ENCODE measurements at regions not wholly inside any gene's neighbourhood (a gene's known extent, or its start where the extent isn't known, plus 50 kb on each side); places are given as distances from the start of the nearest gene placed in this dataset.

GRCh38 chr2:42864641-42865280 lies 72.4 kb upstream of the HAAO start:
- no peak for DNase-seq

- DNase-seq: no peak
These were observed 71.8 kb upstream of the HAAO start for GRCh38 chr2:42864222-42864621.

DNA sequence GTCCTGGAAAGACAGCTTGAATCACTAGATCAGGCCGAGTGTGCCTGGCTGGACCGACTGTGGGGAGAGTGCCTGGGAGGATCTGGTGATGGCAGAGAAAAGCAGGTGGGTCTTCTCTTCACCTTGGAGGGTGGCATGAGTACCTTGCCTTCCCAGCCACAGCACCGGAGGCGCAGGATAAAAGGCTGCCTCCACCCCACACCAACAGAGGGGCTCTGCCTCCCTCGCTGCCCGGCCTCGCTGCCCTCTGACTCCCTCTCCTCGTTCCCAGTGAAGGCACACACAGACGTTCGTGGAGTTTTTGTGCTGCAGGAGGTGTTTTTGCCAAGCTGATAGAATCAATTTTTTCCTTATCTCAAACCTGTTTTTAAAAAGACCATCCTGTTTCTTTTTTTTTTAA lies 71.4 kb upstream of the HAAO start:
- no peak for DNase-seq

DNA sequence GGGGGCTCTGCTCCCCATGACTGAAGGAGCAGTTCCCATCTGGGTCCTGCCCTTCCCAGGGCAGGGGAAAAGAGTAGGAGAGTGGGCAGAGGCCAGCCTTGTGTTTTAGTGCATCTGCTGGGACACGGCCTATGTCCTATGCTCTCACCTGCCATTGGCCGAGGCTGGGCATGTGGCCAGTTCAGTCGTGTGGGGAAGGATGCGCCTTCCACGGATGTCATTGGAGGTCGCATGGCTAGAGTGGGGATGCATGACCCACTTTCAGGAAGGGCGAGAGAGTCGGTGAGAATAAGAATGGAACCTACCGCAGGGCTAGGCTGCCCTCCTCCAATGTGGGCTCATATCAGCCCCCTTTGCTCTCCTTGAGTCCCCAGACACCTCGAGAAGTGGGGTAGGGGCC lies 70.9 kb upstream of the HAAO start:
- no peak for DNase-seq

- no peak for DNase-seq
These were observed 70.3 kb upstream of the HAAO start for GRCh38 chr2:42862669-42863185.

DNA sequence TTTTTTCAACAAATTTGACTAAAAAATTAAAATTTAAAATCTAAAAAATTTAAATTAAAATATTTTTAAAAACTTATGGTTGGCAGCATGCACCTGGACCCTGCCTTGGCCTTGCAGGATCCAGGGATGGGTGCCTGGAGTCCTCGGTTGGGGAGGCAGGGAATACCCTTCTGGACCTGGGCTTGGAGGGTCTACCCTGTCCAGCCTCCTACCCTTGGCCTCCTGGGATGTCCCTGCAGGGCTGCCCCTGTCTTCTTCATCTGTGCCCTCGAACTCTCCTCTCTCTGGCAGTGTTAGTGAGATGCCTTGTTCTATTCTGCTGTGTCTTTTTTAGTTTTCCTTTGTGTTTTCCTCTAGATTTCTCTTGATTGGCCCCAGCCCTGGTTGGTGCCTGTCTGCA lies 68.9 kb upstream of the HAAO start:
- no peak for DNase-seq

- no peak for DNase-seq
These were observed 68.1 kb upstream of the HAAO start for GRCh38 chr2:42860319-42861094.

DNA sequence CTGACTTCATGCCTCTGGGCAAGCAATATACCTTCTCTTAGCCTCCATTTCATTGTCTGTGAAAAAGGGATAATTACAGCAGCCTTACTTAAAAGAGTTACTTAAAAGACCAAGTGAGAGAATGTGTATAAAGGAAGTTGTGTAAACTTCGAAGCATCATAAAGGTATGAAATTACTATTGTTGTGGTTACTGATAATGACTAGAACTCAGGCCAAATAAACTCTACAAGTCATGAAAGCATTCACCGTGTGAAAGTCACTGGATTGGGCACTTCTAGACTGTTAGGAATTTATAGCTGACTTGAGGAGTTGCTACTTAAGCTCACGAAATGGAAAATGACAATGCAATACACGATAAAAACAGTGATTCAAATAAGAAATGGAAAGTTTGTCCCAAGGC lies 67.4 kb upstream of the HAAO start:
- DNase-seq: no peak

DNA sequence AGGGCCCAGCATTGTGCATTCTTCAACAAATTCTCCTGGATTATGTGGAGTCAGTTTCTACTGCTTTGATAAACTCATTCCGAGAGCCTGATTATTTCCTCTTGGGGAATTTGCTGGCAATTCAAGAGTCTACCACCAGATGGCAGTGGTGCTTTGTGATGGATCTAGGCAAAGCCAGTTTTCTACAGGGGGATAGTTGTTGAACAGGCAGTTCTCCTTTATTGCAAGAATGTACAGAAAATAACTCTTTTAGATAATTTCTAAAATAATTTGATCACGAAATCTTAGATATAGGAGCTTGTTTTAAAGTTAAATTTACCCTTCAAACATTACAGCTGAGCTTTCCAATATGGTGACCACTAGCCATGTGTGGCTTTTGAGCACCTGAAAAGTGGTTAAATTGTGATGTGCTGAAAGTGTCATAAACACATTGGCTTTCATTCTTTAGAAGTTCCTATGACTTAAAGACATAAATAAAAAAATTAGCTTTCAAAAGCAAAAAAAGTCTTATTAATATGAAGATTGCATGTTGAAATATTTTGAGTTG lies 66.7 kb upstream of the HAAO start:
- peak; percentile 57 for DNase-seq

DNA sequence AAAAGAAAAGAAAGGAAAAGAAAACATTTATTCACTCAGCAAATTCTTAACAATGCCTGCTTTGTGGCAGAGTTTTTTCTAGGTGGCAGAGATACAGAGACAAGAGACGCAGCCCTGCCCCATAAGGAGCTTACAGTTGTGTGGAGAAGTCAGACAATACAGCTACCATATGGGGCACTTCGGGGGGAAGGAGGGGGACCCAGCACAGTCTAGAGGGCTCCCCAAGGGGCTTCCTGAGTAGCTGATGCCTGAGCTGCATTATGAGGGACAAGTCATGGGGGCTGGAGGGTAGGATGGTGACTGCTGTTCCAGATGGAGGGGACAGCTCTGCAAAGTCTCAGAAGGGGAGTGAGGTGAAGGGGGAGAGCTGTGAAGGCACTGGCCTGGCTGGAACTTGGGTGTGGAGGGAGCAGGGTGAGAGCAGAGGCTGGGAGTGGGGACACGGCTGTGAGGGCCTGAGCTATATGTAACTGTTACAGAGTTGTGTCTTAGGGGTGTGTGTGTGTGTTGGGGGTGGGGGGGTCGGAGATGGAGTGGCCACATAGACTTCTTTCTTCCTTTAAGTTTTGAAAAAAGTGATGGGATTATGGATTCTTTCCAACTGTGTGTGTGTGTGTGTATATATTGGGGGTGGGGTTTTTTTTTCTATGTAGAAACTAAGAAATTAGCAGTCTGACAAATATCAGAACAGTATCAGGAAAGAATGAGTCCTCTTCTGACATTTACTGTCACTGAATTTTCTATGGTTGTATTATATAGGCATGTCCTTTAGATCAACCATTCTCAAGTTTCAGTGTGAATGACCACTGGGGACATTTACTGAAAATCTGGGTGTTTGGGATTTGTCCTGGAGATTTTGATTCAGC lies 66.0 kb upstream of the HAAO start:
- no peak for DNase-seq

DNA sequence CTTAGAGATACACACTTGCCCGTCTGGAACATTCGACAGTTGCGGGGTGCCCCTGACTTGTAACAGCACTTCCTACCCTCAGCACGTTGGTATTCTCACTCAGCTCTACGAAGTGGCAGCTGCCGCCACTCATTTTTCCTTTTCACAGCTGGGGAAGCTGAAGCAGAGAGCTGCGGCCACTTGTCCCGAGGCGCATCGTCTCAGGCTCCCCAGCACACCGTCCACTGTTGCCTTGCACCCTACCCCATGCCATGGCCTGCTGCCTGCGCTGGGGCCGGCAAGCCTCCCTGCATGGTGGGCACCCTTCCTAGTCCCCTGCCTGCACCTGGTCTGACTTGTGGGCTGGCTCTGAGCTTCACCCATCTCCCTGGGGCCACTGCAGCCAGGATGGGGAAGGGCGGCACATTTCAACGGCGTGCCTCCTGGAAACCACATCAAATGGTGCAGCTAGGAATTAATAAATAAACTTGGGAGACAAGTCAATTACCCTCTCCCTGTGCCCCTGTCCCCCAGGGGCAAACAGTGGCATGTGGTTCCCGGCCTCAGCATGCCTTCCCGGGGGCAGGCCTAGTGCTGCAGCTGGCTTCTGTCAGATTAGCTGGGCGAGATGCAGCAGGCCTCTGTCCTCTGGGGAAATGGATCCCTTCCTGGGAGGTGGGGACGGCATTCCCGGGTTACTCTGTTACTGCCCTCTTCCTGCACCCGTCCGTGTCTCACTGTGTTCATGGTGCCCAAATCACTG lies 64.7 kb upstream of the HAAO start:
- DNase-seq: no peak

DNA sequence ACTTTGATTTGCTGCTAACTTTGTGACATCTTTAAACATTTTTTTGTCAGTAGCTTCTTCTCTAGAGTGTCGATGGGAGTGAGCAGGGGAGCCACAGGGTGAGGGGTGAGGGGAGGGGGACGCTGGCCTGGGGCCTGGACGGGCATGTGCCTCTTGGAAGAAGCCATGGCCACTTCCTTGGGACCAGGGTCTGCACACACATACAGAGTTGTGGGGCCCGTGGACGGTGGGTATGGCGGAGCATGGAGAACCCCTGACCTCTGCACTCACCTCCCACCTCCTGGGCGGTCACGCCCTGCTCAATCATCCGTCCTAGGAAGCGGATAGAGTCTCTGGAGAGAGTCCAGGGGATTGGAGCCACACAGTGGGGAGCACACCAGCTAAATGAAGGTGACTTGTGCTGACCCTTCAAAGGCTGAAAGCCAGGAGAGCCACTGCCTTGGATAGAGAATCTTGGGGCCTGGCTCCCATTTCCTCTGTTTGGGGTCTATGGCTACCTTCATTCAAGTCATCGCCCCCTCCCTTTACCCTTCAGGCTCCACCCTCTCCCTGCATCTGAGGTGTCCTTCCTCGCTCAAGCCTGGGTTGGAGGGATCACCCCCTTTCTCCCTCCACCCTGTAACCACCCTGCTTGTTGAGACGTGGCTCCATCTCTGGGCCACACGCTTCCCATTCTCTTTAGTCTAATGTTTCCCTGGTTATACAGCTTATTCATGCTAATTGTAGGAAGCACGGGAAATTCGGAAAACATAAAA lies 63.9 kb upstream of the HAAO start:
- no peak for DNase-seq

- DNase-seq: no peak
These were observed 63.0 kb upstream of the HAAO start for GRCh38 chr2:42855221-42855970.

- no peak for DNase-seq
These were observed 61.9 kb upstream of the HAAO start for GRCh38 chr2:42854207-42854818.

DNA sequence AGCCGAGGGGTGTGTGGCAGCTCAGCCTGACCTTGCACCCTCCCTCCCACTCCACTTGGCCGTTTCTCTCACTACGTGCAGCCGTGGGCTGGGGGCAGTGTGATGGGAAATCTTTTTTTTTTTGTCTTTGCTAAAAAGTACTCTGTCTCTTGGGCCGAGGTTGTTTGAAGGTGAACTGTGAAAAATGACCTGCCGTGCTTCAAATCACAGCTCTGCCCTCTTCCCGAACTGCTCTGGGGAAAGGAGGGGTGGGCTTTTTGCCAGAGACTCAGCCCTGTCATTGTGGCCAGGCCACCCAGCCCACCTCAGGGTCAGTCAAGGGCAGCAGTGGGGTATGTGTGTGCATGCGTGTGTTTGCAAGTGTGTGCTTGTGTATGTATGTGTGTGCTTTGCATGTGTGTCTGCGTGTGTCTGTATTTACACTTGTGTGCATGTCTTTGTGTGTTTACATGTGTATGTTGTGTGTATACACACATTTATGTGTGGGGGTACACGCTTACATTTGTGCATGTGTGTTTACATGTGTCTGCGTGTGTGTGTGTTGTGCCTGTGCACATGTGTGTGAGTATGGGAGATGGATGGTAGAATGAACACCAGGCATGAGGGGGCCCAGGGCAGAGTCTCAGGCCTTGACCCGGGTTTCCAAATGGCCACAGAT lies 61.3 kb upstream of the HAAO start:
- no peak for DNase-seq

- no peak for DNase-seq
These were observed 60.4 kb upstream of the HAAO start for GRCh38 chr2:42852798-42853197.

GRCh38 chr2:42851740-42852250 lies 59.4 kb upstream of the HAAO start:
- DNase-seq: no peak

DNA sequence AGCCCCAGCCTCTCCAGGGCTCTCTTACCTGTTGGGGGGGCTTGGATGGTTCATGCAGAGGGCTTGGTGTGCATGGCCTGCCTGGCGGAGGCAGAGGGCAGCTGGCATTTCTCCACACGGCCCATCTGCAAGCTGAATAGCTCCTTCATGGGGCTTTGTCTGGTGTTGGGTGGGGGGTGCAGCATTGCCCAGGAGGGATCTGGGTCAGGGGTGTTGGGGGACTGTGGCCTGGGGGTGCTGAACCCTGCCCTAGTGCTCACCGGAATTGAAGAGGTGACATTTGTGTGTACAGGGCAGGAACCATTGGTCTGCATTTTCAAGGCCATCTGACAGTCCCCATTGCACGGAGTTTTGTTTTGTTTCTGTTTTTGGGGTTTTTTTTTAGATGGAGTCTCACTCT lies 58.8 kb upstream of the HAAO start:
- no peak for DNase-seq

DNA sequence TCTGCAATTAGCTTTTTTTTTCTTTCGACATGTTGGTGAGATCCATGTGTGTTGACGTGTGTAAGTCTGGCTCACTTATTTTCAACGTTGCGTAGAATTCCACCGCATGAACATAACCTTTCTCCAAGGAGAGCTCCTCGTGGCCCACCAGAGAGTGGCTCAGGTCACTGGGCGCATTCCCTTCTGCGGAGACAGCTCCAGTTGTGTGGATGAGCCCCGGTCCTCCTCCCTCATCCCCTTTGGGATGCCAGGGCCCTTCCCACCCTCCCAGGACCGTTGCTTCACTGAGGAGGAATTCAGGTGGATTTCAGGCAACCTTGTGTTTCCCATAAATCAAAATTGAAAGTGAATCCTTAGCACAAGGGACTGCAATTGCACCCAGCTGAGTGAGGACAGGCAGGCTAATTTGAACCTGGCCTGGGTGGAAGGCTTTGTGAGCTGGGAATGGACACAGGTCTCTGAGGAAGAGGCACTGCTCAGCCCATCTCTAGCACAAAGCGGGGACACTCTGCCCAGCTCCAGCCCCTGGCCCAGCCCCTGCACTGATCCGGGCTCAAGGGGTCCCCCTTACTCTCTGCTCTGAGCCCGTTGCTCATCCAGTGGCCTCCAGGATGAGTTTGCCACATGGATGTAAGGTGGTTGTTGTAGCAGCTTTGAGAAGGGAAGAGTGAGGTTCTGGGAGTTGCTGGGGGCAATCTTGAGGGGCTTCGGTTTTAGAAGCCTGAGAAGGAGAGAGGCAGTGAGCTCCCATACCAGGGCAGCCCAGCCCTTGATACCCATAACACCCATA lies 57.8 kb upstream of the HAAO start:
- DNase-seq: no peak
